CD1c-positive myeloid dendritic cell (primary cell): ENCODE measurements at regions not wholly inside any gene's neighbourhood (a gene's known extent, or its start where the extent isn't known, plus 50 kb on each side); places are given as distances from the start of the nearest gene placed in this dataset.

Source experiments
- DNase-seq: peaks from one replicate; pipeline ENCODE4 v3.0.0-alpha.2; 2016; ENCODE audit errors: extremely low spot score

- DNase-seq: no peak
Observed at GRCh38 chr1:30129421-30130055, 593.8 kb downstream of the MATN1 start.

GRCh38 chr1:30129001-30129408 is 594.4 kb downstream of the MATN1 start:
- no peak for DNase-seq

GRCh38 chr1:30126848-30127247 is 596.5 kb downstream of the MATN1 start:
- no peak for DNase-seq

GRCh38 chr1:30125821-30126170 is 597.6 kb downstream of the MATN1 start:
- no peak for DNase-seq

- DNase-seq: no peak
Observed at GRCh38 chr1:30125021-30125820, 598.2 kb downstream of the MATN1 start.

GRCh38 chr1:30123896-30124295 is 599.5 kb downstream of the MATN1 start:
- DNase-seq: no peak

- DNase-seq: no peak
Observed at GRCh38 chr1:30123036-30123435, 600.3 kb downstream of the MATN1 start.

- DNase-seq: no peak
Observed at GRCh38 chr1:30120245-30121000, 603.0 kb downstream of the MATN1 start.

- DNase-seq: no peak
Observed at GRCh38 chr1:30117685-30118084, 605.7 kb downstream of the MATN1 start.

- peak; percentile 34 for DNase-seq
Observed at GRCh38 chr1:30111431-30111830, 612.0 kb downstream of the MATN1 start.

- DNase-seq: no peak
Observed at GRCh38 chr1:30110846-30111245, 612.5 kb downstream of the MATN1 start.

GRCh38 chr1:30109853-30110252 is 613.5 kb downstream of the MATN1 start:
- DNase-seq: no peak

- no peak for DNase-seq
Observed at GRCh38 chr1:30108186-30108585, 615.2 kb downstream of the MATN1 start.

- no peak for DNase-seq
Observed at GRCh38 chr1:30106125-30106524, 617.3 kb downstream of the MATN1 start.

GRCh38 chr1:30104551-30104950 is 618.8 kb downstream of the MATN1 start:
- DNase-seq: no peak

- no peak for DNase-seq
Observed at GRCh38 chr1:30103708-30104411, 619.5 kb downstream of the MATN1 start.

- DNase-seq: no peak
Observed at GRCh38 chr1:30102605-30103004, 620.8 kb downstream of the MATN1 start.

- DNase-seq: no peak
Observed at GRCh38 chr1:30101487-30102227, 621.7 kb downstream of the MATN1 start.

GRCh38 chr1:30101016-30101415 is 622.4 kb downstream of the MATN1 start:
- no peak for DNase-seq

- DNase-seq: no peak
Observed at GRCh38 chr1:30100524-30100862, 622.9 kb downstream of the MATN1 start.
